DMS114 treated with DMSO at 0.1 percent for 48 hours (cell line): ENCODE measurements at regions not wholly inside any gene's neighbourhood (a gene's known extent, or its start where the extent isn't known, plus 50 kb on each side); places are given as distances from the start of the nearest gene placed in this dataset.

Experiments
- DNase-seq: peaks from one replicate; lab custom pipeline; 2025; ENCODE audit not compliant: unreplicated experiment; lab: John Stamatoyannopoulos, UW

DNA sequence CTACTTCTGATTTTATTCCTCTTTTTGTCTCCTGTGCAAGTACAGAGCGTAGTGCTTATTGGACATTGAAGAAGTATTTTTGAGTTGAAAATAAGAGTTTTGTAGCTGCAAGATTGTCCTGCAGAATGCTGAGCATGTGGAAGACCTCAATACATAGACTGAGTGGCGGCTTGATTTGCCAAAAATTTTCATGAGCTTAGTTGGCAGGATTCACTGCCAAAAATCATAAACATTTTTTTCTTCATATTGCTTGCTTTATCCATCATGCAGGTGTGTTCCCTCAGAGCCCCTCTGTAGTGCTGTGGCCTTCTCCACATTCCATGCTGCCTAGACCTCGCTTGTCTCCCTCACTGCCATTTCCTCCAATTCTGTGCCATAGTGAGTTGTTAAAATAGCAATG lies 100.1 kb downstream of the DUSP10 start:
- DNase-seq, result no peak

DNA sequence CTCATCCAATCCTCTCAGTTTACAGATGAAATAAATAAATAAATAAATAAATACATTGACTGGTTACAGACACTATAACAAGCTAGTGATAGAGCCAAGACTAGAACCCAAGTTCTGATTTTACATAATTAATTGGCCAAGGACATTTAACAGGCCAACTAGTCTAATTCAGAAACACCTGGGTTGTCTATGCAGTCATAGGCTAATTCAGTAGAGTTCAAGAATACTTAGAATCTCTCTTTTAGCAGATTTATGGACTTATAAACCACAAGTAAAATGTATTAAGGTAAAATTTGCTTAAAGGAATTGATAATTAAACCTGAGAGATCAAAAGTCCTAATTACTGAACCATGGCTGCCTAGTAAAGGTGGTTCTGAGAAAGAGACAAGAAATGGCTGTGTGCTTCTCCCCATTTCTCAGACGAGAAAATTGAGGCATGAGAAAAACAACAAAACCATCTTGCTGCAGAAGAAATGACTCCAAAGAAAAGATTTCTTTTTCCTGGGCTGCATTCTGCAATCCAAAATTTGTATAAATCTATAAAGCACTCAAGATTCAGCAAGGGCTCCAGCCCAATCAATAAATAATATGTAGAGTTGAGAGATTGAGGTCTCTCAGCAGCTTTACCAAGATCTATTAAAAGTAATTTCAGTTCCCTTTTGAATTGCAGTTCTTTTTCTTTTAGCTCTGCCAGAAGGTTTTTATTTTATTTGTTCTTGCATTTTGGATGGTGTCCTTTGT lies 98.3 kb downstream of the DUSP10 start:
- no peak for DNase-seq

DNA sequence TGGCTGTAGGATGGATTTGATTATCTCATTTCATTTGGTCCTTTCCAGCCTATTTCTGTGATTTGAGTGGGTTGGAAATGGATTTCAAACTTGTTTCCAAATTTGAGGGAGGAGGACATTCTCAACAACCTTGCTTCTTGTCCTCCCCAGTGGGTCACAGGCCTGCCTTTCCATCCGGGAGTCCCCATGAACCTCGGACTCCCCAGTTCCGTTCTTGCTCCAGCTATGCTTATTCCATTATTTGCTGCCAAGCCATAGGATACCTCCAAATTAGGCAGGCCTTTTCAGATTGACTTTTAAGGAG lies 97.8 kb downstream of the DUSP10 start:
- no peak for DNase-seq

DNA sequence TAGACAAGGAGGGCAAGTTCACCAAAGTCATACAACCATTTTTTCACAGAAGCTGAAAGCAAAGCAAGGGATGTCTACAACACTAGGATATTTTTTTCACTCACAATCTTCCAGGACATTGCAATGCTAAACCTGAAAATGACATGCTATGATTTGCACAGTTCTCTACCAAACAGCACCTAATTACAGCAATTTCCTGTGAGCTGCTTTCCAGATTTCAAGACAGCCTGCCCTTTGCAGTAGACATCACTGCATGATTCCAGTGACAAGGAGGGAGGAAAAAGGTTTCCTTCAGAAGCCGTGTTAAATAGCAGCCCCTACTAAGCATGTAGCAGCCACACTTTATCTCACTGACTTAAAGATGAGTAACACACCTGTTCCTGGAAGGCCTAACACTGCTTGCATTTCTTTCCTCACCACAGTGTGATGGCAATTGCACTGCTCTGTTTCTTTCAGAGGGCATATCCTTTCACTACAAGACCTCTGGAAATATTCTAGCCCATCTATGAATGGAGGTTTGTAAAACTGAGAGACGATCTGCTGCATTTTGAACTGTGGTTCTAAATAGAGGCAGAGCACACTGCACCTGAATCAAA lies 97.1 kb downstream of the DUSP10 start:
- DNase-seq, result no peak

DNA sequence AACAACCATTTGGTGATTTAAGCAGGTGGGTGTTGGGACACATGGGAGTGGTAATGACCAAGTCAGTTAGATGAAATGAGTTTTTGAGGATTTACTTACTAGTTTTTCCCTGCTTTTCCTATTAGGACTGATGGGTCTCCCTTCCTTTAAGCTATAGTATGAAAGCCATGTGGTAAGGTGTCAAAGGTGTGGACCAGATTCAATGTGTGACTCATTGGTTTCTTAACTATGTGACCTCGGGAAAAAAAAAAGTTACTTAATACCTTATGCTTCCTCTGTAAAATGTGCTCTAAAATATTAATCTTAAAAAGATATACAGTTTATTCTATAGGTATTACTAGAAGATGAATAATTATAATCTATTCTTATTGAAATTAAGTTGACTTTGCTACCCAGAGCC lies 93.7 kb downstream of the DUSP10 start:
- DNase-seq, result no peak
